Thyroid gland (tissue), 4 donors: ENCODE measurements at regions not wholly inside any gene's neighbourhood (a gene's known extent, or its start where the extent isn't known, plus 50 kb on each side); places are given as distances from the start of the nearest gene placed in this dataset.

ENCODE experiments used
- POLR2A ChIP-seq, 2 donors: fragments of 450-650 bp; IDR thresholded peaks; one replicate each; pipeline ENCODE4 v1.6.1; 2017; ENCODE audit warnings: antibody characterized with exemption in 2 of 2, mild to moderate bottlenecking in 2 of 2, moderate library complexity in 1 of 2
- TF ChIP-seq, protein P1 (sequence below), 6 experiments: fragments of 200-600 bp in 3 of 6; fragments of 450-650 bp in 3 of 6; sonication (generic) in 3 of 6; IDR thresholded peaks; one replicate each; pipeline ENCODE4 v1.5.1; 2016 to 2019; ENCODE audit warnings: antibody characterized with exemption in 6 of 6, mild to moderate bottlenecking in 2 of 6, inconsistent platforms in 1 of 6, moderate library complexity in 1 of 6

DNA sequence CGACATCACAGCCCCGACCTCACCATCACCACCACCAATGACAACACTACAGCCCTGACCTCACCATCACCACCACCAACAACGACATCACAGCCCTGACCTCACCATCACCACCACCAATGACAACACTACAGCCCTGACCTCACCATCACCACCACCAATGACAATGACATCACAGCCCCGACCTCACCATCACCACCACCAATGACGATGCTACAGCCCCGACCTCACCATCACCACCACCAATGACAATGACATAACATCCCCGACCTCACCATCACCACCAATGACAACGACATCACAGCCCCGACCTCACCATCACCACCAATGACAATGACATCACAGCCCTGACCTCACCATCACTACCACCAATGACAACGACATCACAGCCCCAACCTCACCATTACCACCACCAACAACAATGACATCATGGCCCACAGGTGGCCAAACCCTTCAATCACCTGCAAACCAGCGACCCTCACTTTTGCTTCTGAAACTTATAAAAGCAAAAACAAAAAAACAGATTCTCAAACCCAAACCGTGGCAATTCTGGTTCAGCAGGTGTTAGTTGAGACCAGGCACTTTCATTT lies 70.7 kb upstream of the TMEM18 start:
- TF ChIP-seq, protein P1, sequence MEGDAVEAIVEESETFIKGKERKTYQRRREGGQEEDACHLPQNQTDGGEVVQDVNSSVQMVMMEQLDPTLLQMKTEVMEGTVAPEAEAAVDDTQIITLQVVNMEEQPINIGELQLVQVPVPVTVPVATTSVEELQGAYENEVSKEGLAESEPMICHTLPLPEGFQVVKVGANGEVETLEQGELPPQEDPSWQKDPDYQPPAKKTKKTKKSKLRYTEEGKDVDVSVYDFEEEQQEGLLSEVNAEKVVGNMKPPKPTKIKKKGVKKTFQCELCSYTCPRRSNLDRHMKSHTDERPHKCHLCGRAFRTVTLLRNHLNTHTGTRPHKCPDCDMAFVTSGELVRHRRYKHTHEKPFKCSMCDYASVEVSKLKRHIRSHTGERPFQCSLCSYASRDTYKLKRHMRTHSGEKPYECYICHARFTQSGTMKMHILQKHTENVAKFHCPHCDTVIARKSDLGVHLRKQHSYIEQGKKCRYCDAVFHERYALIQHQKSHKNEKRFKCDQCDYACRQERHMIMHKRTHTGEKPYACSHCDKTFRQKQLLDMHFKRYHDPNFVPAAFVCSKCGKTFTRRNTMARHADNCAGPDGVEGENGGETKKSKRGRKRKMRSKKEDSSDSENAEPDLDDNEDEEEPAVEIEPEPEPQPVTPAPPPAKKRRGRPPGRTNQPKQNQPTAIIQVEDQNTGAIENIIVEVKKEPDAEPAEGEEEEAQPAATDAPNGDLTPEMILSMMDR (IDR thresholded peaks at IDR 0.05) = no peak
- TF ChIP-seq POLR2A (IDR thresholded peaks at IDR 0.05) = no peak
